Fibroblast of peridontal ligament (primary cell): ENCODE measurements at regions not wholly inside any gene's neighbourhood (a gene's known extent, or its start where the extent isn't known, plus 50 kb on each side); places are given as distances from the start of the nearest gene placed in this dataset.

ENCODE experiments used
- DNase-seq: peaks from one replicate; pipeline ENCODE4 v3.0.0-alpha.2; 2010; ENCODE audit errors: extremely low read depth

DNA sequence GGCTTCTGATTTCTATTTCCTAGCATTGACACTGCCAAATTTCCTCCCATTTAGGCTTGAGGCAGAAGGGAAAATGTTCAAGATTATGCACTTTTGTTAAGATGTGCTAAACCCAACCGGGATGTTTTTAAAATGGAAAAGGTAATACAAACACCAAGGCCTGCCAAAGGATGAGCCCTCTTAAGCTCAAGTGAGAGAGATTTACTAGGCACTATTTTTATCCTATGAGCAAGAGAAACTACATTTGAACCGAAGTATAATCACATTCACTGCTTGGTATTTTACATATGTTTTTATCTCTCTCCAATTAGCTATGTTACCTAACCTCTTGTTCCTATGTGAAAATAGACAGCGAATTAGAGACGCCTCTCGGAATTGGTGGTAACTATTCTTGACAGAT lies 295.8 kb downstream of the GABRB3 start:
- no peak for DNase-seq

DNA sequence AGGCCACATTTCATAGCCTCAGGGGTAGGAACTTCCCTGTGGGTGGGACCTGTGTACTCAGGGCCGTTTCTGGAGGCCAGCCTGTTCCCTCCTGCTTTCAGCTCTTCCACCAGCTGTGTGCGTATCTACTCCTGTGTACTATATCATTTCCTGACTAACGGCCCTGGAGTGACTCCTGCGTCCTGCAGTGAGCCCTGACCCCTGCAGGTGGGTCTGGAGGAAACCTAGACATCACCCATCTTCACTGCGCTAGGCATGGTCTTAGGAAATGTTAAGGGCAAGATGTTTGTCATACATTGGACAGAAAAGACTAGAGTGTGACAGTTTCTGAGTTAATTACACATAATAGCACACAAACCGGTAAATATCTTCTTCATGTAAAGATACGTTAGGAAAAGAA lies 297.3 kb downstream of the GABRB3 start:
- no peak for DNase-seq

DNA sequence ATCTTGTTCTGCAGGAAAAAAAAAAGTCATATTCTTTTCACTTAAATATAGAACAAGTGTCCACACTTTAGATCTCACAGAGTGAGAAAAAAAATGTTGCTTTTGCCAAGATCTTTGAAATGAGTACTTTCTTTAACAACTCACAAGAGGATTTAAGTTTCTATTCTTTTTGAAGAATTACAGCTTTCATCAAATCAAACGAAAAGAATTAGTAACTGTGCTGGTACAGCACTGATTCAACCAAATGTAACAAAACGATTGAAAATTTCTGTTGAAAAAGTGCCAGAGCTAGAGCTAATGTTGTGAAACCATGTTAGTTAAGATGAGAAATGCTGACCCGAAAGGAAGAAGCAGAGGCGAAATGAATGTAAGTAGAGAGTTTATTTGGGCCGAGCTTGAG lies 300.2 kb downstream of the GABRB3 start:
- DNase-seq = no peak

DNA sequence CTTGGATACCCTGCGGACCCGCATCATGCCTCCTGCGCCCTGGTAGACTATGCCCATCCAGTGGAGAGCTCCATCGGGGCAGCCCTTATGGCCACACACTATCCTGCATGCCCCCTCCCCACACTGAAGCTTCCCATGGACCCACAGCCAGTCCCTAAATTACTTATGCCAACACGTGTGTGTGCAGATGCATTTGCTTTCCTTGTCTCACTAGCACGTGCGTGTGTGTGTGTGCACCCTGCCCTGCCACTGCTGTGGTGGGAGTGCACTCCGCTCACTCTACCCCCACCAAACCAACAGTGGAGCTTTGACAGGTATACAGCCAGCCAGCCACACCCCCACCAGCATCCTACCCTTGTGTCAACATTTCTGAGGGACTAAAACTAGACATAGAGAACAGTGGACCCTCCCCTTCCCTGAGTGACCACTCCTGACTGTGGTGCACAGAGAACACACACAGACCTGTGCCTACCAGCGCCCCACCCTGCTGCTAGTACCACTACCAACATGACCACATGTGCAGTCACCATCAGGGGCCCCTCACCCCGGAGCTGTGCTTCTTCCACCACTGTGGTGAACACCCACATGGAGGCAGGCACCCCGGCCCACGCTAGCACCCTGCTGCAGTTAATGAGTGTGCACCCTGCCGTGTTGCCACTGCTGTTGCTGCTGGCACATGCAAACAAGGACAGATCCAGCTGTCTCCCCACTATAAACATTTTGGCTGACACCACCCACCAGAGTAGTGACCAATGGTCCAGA lies 310.8 kb downstream of the GABRB3 start:
- DNase-seq = no peak

DNA sequence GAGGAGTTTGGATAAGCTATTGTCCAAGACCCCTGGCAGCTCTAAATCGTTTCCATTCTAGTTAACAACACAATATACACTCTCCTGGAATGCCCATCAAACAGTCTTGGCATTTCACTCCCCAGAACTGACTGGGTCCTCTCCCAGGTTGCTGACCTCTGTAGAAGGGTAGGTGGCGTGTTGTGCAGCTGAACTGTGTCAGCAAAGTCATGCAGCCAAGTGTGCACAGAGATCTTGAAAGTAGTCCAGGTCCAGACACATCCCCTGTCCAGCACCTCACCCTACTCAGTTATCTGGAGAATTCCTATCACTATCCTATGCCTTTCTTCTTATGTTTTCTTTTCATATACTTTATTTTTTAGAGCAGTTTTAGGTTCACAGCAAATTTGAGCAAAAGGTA lies 312.7 kb downstream of the GABRB3 start:
- DNase-seq = no peak

DNA sequence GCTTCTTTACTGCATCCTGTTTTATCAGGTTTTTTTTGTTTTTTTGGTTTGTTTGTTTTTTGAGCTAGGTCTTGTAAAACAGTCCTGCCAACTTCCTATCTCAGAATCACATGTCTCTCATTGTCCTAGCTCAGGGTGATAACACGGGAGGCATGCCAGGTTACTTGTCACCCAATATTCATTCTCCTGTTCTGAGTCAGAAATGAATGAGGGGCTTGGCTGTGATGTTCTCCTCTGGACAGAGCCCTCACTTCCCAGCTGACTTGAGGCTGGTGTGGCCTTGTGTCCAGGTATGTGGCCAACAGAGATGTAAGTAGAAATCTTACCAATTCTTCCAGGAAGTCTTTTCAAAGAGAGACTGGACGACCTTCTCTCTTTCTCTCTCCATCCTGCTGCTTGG lies 317.0 kb downstream of the GABRB3 start:
- DNase-seq = no peak

DNA sequence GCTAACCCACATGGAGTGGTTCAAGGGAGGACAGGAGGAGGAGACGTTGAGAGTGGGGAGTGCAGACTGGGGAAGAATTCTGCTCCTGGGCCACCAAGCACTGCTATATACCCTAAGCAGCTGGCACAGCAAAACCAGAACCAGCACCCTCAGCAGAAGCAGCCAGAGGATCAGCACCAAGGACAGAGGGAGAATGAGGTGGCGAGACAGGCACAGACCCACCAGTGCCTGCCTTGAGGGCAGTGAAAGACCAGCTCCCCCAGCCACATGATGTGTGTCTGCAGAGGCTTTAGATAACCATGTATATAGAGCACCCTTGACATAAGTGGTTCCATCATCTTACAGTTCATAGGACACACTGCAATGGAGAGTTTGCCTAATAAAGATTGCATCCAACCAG lies 319.0 kb downstream of the GABRB3 start:
- DNase-seq = no peak

DNA sequence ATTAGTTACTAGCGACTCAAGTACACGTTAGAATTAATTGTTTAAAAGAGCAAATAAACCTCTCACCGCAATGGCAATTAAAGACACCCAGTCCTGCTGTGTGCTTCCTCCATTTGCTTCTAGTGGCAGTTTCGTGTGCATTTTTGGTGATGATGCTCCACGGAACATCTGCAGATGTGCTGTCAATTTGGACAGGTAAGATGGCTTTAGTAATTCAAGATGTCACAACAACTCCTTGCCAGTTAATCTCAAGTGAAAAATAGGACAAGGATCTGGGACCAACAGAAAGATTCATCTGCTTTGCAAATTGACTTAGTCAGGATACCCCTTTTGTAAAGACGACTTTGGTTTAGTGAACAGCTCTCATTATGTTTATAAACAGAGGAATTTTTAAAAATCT lies 320.9 kb downstream of the GABRB3 start:
- DNase-seq = no peak

DNA sequence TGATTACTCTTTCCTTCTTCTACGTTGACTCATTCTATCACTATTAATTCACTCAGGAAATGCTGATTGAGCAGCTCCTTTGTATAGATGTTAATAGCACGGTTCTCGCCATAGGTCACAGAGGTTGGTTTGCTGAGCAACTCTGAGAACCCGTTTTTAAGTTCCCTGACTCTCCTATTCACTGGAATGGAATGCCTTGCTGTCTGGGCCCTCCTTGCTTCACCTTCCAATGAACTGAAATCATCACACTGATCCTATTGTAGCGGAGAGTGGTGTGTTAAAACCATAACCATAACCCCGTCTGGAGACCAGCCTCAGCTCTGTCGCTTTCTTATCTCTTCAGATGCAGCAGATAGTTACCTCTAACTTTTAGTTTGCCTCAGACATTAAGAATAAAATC lies 323.6 kb downstream of the GABRB3 start:
- DNase-seq = no peak

DNA sequence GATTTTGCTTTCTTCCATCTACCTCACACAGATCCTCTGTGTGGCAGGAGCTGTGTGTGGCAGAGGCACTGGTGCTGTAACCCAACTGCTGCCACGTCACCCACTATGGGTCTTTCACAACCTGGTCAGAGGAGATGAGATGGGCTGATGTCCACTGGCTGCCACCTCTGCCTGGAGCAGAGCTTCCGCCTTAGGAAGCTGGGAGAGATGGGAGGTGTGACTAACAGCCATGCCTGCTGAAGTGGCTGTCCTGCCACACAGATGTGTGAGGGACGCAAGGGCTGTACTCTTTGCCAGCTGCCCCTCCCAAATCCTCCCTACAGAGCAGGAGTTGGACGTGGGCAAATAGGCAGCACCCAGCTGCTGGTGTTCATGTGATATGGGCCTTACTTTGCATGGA lies 329.5 kb downstream of the GABRB3 start:
- no peak for DNase-seq

DNA sequence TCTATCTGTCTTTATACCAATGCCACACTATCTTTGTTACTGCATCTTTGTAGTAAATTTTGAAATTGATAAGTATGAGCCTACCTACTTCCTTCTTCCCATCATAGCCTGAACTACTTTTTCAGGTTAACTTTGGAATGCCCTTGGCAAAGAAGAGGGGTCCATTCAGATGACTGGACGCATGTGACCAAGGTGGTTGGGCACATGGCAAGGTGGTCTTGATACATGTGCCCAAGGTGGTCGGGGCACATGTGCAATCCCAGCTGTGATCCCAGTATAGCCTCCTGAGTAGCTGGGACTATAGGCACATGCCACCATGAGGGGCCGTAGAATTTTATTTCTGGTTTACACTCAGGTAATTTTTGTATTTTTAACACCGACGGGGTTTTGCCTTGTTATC lies 330.2 kb downstream of the GABRB3 start:
- DNase-seq = no peak

DNA sequence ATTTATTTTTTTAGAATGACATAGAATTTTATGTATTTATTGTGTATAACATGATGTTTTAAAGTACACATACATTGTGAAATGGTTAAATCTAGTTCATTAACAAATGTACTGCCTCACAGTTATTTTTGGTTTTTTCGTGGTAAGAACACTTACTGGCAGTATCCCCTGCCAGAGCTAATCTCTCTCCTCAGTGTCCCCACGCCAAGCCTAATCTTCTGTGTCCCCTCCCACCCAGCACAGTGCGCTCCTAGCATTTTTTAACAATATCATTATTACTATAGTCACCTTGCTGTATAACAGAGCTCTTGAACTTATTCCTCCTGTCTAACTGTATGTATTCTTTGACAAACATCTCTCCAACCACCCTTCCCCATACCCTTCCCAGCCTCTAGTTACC lies 333.2 kb downstream of the GABRB3 start:
- no peak for DNase-seq

DNA sequence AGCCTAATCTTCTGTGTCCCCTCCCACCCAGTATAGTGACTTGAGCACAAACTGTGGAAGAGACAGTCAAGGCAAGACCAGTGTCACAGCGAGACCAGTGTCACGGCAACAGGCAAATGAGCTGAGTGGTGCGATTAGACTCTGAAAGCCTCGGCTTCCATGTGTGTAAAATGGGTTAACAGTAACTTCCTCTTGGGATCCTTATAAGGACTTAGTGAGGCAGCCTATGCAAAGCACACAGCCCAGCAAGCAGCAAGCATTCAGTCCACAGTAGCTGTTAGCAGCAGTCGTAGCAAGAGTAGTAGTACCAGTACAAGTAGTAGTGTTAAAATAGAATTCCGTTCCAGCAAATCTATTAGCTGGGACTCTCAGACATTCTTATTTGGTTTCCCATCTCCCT lies 334.1 kb downstream of the GABRB3 start:
- no peak for DNase-seq

DNA sequence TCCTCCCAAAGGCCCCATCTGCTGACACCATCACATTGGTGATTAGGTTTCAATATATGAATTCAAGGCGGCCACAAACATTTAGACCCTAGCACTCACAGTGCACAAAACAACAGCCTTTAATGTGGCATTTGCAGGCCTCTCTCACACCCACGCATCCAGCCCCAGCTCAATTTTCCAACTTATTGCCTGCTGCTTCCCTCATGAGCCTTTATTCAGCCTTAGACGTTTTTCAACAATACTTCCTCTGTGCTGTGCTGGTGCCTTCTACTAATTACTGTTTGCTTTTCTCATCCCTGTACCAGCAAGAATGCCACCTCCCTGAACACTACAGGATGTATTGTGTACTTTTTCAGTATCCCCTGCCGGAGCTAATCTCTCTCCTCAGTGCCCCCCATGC lies 334.6 kb downstream of the GABRB3 start:
- DNase-seq = no peak

DNA sequence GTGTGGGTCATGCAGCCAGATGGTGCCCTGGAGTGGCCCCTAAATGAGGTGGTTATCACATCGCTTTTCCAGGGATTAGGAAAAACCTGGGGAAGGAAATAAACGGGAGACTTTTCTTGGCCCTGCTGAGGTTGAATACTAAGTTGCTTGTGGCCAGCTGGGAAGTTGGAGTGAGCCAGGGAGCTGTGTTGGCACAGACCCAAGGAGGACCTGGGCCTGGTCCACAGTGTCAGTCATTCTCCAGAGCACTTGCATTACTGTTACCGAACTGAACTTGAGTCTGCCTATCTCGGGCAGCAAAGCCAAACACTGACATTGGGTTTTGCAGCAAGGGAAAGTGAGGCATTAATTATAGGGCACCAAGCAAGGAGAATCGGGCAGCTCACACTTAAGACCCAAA lies 339.0 kb downstream of the GABRB3 start:
- DNase-seq = no peak

DNA sequence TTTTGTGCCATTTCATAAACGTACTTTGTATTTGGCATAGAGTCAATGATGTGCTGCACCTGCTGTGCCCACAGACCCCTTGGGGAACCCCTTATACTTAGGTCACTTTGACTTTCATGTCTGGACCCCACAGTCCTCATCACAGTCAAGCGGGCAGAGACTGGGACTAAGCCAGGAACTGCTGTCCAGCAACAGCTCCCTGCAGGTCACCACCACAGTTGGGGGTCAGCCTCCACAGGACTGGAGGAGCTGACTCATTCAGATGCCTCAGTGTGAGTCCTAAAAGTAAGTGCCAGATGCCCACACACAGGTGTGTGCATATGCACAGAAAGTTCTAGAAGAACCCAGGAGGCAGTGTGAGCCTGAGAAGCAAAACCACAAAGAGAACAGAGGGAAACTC lies 339.8 kb downstream of the GABRB3 start:
- DNase-seq = no peak

DNA sequence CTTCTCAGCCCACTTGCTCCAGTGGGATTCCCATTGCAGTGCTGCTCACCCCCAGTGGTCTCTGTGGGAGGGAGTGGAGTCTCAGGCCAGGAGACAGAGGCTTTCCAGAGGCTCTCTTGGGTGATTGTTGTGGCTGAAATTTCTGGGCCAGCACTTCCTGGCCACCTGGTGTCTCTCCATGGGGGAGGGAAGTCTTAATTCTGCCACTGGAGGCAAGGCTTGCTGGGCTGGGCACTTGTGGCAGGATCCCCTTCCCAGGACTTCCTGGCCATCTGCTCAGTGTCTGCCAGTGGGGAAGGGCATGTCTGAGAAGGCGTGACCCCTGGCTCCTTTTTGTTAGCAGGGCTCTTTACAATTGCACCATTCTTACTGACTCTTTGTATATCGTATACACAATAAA lies 351.8 kb downstream of the GABRB3 start:
- DNase-seq = no peak

DNA sequence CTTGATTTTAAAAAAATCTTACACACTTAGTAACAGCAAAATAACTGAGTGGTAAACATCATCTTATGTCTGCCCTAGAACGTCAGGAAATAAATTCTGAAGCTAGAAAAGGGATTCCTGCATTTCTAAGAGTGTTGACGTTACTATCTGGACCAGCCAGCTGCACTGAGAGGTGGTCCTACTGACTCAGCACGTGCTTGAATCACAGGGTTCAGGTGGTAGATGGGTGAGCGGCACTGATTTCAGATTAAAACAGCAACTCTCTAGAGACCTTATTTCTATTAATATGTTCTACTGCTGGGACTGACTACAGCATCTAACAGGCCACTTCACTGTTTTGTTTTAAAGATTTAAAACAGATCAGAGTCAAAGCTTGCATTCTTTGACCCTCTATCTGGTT lies 377.2 kb downstream of the GABRB3 start:
- no peak for DNase-seq

DNA sequence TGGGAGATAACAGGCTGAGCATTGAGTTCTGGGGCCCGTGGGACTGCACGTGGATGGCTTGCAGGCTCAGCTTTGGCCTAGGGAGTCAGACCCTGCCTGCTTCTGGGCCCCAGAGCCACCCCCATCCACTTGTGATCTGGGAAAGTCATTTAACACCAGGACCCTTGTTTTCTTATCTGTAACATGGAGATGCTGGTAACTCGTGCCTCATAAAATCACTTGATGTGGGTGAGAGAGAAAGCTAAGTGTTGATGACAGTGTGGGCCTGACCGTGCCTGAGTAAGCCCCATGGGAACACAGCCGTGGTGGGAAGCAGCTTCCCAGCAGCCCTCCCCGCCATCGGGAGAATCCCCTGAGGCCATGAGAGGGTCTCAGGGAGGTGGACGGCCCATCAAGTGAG lies 378.1 kb downstream of the GABRB3 start:
- no peak for DNase-seq

DNA sequence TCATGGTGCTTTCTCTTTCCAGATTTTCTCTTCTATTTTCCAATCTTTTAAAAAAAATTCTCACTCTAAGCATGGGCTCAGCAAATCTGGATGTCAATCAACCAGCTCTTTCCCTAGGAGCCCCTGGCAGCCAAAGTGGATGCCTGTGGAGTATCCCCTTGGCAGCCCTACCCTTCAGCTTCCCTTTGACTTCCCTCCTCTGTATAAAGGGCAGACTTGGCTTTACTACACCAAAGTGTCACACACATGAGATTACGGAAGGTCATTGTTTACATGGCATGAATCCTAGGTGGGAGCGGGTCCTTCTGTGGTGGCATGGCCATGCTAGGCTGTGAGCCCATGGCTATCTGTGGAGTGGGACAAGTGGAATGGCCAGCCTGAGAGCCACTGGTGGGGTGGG lies 379.9 kb downstream of the GABRB3 start:
- DNase-seq = no peak

DNA sequence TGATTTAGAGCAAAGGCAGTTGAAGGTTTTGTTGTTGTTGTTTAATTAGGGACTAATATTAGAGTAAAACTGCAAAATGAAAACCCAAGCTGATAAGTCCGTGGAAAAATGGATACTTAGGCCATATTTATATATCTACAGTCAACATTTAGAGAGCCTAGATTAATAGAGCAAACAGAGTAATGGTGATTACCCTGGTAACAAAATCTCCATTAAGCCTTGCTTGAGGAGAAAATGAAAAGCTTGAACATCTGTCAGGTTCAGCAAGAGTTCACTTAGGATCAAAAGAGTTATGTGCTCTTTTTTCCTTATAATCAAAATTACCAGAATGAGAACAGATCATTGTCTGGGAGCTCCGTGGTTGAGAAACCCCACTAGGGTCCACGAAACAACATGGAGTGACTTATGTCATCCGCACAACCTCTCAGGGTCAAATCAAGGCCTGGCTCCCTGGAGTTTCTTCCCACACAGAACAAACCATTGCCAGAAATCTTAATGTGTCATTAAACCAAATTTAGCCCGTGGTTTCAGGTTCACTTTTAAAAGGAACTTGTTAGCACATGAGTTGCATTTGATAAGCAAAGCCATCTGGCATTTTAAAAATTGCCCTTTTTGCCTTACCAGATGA lies 381.2 kb downstream of the GABRB3 start:
- no peak for DNase-seq

DNA sequence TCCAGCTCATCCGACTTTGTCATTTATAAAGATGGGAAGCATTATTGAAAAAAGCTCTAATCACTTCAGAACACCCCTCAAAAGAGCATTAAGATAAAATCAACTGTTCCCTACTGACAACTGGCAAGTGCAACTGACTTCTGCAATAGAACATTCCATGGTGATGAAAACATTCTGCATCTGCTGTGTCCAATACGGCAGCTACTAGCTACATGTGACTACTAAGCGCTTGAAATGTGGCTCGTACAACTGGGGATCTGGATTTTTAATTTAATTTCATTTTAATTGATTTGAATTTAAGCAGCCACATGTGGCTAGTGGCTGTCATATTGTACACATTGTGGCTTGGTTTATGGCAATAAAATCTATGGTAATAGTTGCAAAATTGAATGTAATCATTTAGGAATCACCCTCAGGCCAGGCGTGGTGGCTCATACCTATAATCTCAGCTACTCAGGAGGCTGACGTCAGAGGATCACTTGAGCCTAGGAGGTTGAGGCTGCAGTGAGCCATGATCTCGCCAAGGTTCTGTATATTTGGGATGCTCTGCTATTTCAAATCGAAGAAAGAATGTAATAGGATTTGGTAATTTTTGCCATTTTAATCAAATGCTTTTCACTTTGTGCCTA lies 390.3 kb downstream of the GABRB3 start:
- no peak for DNase-seq

DNA sequence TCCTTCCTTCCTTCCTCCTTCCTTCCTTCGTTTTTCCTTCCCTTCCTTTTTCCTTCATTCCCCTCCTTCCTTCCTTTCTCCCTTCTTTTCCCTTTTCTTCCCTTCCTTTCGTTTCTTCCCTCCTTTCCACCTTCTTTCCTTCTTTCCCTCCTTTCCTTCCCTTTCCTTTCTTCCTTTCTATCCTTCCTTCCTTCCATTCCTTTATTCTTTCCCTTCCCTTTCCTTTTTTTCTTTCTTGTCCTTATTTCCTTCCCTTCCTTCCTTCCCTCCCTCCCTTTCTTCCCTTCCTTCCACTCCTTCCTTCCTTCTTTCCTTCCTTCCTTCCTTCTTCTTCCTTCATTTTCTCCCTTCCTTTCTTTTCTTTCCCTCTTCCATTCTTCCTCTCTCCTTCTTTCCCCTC lies 394.6 kb downstream of the GABRB3 start:
- DNase-seq = no peak
